Hematopoietic multipotent progenitor cell treated with erythropoietin and hydrocortisone succinate and interleukin-3 and kit ligand, for 17 days (in vitro differentiated cells): ENCODE measurements at regions not wholly inside any gene's neighbourhood (a gene's known extent, or its start where the extent isn't known, plus 50 kb on each side); places are given as distances from the start of the nearest gene placed in this dataset.

ENCODE experiments used
- DNase-seq: peaks from one replicate; pipeline ENCODE4 v3.0.0-alpha.2; 2015; ENCODE audit warnings: low spot score

DNA sequence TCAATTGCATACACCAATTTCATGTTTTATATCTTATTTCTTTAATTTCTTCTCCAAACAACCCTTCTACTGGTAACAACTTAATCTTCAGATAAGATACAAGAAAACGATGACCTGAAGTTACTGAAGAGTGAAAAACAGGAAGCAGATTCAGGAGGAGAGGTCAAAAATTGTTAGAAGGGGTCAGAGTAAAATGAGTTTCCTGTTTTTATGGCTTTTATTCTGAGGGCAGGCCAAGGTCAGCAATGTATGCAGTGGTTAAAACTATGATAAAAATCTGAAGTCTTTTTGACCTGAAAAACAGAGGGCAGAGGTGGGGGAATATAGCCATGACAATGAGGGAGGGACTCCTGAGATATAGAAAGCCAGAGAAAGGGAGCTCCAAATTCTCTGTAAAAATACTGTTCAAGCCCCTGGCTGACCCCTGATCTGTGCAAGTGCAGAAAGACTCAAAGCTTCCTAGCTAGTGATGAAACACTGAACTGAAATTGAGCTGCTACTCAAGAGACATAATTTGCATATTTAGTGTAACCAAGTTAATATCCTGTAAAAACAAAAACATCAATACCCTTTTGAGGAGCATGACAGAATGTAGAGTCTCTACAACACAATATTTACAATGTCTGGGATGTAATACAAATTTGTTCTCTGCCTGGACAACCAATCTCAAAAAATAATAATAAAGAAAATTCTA lies 514.3 kb upstream of the SEL1L start:
- DNase-seq, result no peak

DNA sequence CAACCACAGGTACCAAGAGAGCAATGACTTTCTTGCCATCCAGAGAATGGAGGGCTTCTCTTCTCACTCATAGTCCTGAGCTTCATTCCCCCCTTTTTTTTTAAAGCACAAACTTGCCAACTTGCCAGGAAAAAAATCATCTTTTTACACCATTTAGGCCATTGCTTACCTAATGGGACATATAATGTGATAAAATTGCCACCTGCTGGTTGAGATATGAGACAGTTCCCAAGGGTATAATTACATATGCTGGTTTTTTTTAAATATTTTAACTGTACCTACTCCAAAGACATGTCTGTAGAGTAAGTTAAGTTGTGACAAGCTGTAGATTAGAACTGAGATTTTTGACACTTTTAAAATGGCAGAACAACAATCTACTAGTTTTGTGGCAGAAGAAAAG lies 519.1 kb upstream of the SEL1L start:
- no peak for DNase-seq

- DNase-seq, result no peak
These were observed 522.0 kb upstream of the SEL1L start for GRCh38 chr14:82055515-82056115.

GRCh38 chr14:82060219-82060618 lies 526.6 kb upstream of the SEL1L start:
- no peak for DNase-seq

GRCh38 chr14:82067221-82067875 lies 533.7 kb upstream of the SEL1L start:
- no peak for DNase-seq

- DNase-seq, result no peak
These were observed 536.4 kb upstream of the SEL1L start for GRCh38 chr14:82070040-82070439.

DNA sequence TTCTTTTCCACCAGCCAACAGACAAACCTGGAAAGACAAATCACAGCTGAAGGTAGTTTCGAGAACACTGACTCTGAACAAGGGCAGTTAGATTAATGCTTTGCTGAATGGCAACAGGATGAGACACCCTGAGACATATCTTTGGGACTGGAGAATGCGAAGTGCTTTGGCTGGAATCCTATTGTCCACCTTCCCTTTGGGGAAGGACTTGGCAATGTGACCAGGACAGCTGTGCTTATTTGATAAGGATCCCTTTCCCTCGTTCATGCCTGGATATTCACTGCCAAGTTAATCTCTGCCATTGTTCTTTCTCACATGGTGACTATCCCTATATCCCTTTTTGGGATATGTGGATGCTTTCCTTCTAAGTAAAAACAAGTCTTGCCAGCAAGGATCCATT lies 537.1 kb upstream of the SEL1L start:
- DNase-seq, result no peak

DNA sequence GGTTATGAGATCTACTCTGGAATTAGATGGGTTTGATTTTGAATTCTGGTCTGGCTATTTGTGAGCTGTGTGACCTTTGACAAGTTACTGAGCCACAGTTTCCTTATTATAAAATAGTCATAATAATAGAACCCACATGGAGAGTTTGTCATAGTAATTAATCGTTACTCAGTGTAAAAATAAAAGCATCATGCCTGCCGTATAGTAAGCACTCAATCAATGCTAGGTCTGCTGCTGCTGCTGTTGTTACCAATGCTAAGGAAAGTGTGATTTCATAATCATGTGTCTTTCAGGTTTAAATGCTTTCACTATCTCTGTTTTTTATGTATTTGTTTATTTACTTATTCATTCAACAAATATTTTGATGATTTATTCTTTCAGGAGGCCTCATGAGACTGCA lies 539.9 kb upstream of the SEL1L start:
- no peak for DNase-seq

DNA sequence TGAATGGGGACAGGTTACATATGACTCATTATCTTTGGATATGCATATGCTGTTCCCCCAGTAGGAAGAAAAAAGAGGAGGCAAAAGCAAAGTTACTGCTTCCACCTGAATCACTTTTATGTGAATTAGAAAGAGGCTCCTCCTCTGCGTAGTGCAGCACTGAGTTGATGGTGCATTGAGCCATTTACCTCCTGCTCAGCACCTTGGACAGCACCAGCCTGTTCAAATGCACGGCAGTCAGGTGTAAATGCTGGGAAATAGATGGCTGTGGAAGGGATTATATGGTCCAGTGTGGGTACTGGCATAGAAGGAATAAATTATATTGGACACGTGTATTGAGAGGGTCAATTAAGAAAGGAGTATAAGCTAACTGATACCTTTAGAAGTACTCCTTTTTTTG lies 541.9 kb upstream of the SEL1L start:
- DNase-seq, result no peak

DNA sequence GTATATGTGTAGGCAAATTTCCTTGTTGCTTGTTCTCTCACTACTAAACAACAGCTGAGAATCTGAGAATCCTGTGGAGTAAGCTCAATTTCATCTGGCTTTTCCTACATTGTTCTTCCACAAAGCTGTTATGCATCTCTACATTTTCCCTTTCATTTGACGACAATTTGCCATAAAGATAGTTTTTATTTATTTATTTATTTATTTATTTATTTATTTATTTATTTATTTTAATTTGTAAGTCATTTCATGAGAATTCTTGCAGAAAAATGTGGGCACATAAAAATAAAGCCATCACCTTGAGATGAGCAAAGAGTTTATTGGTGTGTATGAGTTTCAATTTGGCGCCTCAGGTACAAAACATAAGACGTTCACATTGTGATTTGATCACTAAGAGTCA lies 545.9 kb upstream of the SEL1L start:
- DNase-seq, result no peak

DNA sequence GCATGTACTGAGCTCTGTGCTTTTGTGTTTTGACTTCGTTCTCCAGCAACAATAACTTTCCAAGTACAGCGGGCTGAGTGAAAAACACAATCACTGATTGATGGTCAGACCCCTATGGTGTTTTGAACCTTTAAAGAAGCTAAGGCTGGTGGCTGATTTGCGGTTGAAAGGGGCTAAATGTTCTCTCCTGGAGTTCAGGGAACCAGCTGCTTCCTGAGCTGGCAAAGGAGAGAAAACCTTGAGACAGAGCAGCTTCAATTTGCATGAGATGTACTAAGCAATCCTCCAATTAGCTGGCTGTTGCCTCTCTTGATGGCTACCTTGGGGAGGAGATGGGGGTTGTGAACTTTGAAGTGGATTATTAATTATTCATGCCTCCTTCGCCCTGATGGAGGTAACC lies 546.7 kb upstream of the SEL1L start:
- DNase-seq, result no peak

DNA sequence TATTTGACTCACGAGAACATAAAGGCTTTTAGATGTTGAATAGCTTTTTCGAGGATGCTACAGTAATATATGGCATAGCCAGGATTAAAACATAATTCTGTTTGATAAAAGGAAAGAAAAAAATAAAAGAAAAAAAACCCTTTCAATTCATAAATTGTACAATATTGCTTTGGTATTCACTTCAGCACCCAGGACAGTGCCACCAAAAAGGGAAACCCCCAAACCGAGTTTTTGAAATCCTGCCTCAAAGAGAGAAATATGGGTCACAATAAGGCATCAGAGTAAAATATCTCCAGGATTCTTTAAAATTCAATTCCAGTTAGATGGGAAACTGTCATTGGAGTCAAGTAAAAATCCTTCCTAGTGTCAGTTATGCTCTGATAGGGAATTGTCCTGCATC lies 551.2 kb upstream of the SEL1L start:
- no peak for DNase-seq

GRCh38 chr14:82091097-82091496 lies 557.4 kb upstream of the SEL1L start:
- no peak for DNase-seq

DNA sequence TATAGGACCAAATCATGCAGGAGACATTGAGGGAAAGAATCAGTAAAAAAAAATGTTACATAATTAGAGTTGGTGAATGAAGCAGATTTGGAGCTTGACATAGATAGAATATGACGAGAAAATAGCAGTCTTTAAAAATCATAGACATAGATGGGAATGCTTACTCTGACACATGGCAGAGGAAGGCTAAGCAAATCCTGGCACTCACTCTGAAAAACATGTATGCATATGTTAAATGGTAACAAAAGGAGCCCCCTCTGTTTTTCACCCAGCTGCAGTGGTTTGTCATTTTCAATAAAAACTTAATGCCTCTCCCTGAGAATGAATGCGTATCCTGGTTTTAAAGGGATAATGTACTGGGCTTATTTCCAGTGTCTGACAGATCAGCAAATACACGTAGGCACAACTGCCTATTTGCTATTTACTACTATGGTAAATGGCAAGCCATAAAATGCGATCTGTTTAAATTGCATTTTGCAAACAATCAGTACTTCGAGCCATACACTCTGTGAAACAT lies 561.2 kb upstream of the SEL1L start:
- DNase-seq, result no peak

- no peak for DNase-seq
These were observed 570.4 kb upstream of the SEL1L start for GRCh38 chr14:82104013-82104412.

DNA sequence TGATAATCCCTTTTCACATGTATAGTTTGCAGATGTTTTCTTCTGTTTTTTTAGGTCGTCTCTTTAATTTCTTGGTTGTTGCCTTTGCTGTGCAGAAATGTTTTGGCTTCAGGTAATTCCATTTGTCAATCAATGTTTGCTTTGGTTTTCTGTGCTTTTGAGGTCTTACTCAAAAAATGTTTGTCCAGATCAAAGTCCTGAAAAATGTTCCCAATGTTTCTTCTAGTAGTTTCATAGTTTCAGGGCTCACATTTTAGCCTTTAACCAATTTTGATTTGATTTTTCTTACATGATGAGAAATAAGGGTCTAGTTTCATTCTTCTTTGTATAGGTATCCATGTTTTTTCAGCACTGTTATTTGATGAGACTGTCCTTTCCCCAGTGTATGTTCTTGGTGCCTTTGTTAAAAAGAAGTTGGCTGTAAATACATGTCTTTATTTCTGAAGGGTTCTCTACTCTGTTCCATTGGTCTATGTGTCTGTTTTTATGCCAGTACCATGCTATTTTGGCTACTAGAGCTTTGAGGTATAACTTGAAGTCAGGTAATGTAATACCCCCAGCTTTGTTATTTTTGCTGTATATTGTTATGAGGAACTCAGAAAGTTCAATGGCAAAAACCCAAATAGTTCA lies 578.7 kb upstream of the SEL1L start:
- DNase-seq, result no peak

- no peak for DNase-seq
These were observed 579.4 kb upstream of the SEL1L start for GRCh38 chr14:82113007-82113406.

GRCh38 chr14:82113710-82114109 lies 580.1 kb upstream of the SEL1L start:
- no peak for DNase-seq

DNA sequence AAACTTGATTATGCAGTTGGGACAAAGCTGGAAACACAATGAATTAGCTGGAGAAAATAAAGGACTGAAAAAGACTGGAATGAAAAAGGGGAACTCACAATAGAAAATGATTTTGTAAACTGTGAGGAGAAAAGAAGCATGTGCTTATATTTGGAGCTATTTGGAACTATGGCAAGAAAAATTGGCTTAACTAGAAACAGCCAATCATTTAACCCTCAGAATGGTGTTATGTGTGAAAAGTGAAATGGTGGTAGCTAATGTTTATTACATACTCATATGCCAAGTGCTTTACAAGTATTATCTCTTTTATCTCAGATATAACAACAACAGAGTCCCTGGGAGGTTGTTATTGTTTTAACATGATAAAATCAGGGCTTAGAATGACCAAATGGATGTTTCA lies 583.1 kb upstream of the SEL1L start:
- no peak for DNase-seq

- DNase-seq, result no peak
These were observed 589.0 kb upstream of the SEL1L start for GRCh38 chr14:82122655-82123054.

DNA sequence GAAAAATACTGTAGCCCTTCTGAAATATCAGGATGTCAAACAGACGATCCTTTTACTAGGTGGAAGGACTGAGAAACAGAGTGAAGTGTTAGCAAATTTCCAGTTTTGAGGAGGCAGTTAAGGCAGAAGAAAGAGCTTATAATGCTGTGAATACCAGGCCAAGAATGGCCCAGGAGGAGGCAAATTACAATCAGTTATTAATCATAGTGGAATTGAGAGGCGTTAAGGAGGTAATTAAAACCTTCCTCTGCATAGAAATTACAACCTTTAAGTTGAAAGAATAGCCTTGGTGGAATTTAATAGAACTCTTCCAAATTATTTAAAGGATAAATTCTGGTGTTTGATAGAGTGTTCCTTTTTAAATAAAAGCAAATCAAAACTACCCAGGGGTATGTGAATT lies 590.9 kb upstream of the SEL1L start:
- no peak for DNase-seq

- DNase-seq, result no peak
These were observed 592.4 kb upstream of the SEL1L start for GRCh38 chr14:82126006-82126405.

DNA sequence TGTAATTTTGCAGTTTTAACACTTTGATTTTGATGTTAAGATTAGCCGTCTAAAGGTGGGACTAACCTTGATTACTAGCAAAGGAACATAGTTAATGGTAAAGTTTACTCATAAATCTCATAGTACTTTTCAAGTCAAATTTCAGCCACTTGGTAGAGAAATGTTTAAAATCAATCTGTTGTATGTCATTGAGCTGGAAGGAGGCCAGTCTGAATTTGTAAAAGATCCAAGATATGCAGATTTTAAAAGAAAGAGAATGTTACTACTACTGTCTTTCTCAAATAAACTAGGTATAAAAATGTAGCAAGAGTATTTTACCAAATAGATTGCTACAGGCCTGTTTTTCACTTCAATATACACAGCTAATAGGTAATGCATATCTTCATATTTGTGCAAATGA lies 600.8 kb upstream of the SEL1L start:
- no peak for DNase-seq
